Stimulated activated CD4-positive, alpha-beta T cell treated with anti-CD3 and anti-CD28 coated beads, Interleukin-4, amount 100 ng/mL, for 48 hours (primary cell): ENCODE measurements at regions not wholly inside any gene's neighbourhood (a gene's known extent, or its start where the extent isn't known, plus 50 kb on each side); places are given as distances from the start of the nearest gene placed in this dataset.

Experiments used
- DNase-seq, 2 donors: peaks; one replicate each; pipeline ENCODE4 v3.0.0-alpha.2; 2020; ENCODE audit warnings: low read depth in 2 of 2

GRCh38 chr5:175170899-175171298 lies 273.1 kb downstream of the DRD1 start:
- no peak for DNase-seq

- DNase-seq, result no peak
These were observed 275.0 kb downstream of the DRD1 start for GRCh38 chr5:175168882-175169507.

GRCh38 chr5:175166026-175166425 lies 278.0 kb downstream of the DRD1 start:
- DNase-seq, result no peak

- DNase-seq, result no peak
These were observed 280.3 kb downstream of the DRD1 start for GRCh38 chr5:175163586-175164275.

GRCh38 chr5:175162036-175162435 lies 281.9 kb downstream of the DRD1 start:
- DNase-seq, result no peak

- DNase-seq, result no peak
These were observed 284.0 kb downstream of the DRD1 start for GRCh38 chr5:175159956-175160355.

- no peak for DNase-seq
These were observed 295.3 kb downstream of the DRD1 start for GRCh38 chr5:175148636-175149172.

- DNase-seq, result no peak
These were observed 297.2 kb downstream of the DRD1 start for GRCh38 chr5:175146733-175147132.

- DNase-seq, result no peak
These were observed 302.6 kb downstream of the DRD1 start for GRCh38 chr5:175141421-175141820.

GRCh38 chr5:175133185-175133584 lies 310.8 kb downstream of the DRD1 start:
- no peak for DNase-seq

GRCh38 chr5:175131432-175131831 lies 312.6 kb downstream of the DRD1 start:
- DNase-seq, result no peak

- no peak for DNase-seq
These were observed 314.4 kb downstream of the DRD1 start for GRCh38 chr5:175129619-175130018.

- no peak for DNase-seq
These were observed 314.9 kb downstream of the DRD1 start for GRCh38 chr5:175129121-175129520.

GRCh38 chr5:175124821-175125220 lies 319.2 kb downstream of the DRD1 start:
- DNase-seq, result no peak

- no peak for DNase-seq
These were observed 319.6 kb downstream of the DRD1 start for GRCh38 chr5:175124251-175124813.

GRCh38 chr5:175123542-175123941 lies 320.4 kb downstream of the DRD1 start:
- DNase-seq, result no peak

- no peak for DNase-seq
These were observed 322.5 kb downstream of the DRD1 start for GRCh38 chr5:175121457-175121856.

- DNase-seq, result no peak
These were observed 323.6 kb downstream of the DRD1 start for GRCh38 chr5:175120412-175120811.

- DNase-seq, result no peak
These were observed 325.2 kb downstream of the DRD1 start for GRCh38 chr5:175118700-175119309.

GRCh38 chr5:175116466-175117048 lies 327.4 kb downstream of the DRD1 start:
- no peak for DNase-seq

- no peak for DNase-seq
These were observed 328.2 kb downstream of the DRD1 start for GRCh38 chr5:175115831-175116230.

GRCh38 chr5:175113947-175114346 lies 330.0 kb downstream of the DRD1 start:
- DNase-seq, result no peak
